NCI-H524 (cell line): ENCODE measurements at regions not wholly inside any gene's neighbourhood (a gene's known extent, or its start where the extent isn't known, plus 50 kb on each side); places are given as distances from the start of the nearest gene placed in this dataset.

Experiments
- DNase-seq, 2 experiments: peaks; one replicate each; lab custom pipeline; 2025; lab: John Stamatoyannopoulos, UW

DNA sequence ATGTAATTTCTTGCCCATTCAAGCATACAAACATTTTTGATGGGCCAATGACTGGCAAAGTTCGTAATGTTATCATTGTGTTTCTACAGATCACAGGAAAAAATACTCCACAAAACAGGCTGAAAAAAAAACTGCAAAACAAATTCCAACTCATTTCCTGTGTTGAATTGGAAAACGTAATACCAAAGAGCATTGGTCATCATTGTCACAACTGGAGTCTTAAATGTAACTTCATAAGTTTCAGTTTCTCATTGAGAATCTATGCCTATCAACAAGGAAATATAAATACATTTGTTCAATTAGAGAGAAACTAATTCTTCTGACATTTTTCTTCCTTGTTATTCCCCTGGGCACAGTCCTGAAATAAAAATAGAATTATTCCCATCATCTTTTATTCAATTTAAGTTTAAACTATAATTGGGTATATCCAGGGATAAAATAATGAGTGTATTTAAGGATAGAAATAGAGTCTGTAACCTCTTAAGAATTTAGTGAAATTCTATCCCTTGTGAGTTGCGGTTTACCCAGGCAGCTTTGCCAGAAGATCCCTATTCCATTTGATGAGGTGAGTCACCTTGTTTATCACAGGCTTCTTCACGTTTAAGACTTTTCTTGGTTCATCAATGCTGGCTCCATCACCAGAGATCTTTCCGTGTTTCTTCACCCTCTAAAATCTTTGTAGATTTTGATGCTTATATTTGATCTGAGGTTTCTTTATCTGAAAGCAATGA is 112.7 kb upstream of the ITGA1 start:
- no peak for DNase-seq

- no peak for DNase-seq
These were observed 105.2 kb upstream of the ITGA1 start for GRCh38 chr5:52682492-52682891.

DNA sequence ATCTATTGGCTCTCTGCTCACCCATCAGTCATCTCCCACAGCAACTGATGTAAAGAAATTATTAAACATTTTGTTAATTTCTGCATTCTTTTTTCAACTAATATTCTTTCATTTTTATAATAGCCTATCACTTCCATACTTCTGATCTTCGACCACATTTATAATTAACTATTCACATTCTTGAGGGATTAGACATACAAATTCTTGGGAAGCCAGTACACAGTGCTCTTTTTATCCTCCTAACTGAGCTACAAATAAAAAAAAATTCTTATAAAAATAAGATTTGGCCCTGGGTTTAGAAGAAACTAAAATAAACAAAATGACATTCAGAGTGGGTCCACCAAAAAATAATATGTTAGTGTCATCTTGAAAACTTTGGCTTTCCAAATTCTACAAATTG is 103.7 kb upstream of the ITGA1 start:
- DNase-seq, result no peak

DNA sequence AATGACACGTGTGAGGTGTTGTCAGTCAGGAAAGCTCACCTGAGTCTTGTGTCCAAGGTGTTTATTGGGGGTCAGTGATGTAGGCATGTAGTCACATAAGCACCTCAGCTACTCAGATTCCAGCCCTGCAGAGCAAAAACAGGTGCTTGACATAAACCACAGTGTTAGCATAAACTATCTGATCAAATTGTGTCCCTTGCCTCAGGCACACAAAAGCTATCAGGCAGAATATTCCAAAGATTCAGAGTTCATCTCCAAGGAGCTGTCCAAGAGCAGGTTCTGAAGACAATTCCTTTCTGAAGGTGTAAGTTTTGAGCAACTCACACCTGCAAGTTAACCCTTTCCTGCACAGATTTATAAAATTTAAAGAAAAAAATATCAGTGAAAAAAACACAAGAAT is 102.2 kb upstream of the ITGA1 start:
- DNase-seq, result no peak

DNA sequence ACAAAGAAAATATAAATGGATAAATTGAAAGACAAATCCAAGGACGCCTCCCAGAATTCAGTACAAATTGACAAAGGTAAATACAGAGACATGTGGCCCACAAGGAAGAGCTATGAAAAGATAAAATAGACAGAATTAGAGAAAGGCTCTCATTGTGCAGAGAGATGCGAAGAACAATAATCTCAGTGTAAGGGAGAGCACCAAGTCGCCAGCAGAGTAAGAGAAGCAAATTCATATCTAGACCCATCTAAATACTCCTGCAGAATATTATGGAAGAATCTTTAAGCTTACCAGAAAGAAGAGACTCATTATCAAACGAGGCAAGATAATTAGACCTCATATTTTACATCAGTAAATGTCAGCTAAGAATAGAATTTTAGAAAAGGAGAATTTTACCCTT is 101.7 kb upstream of the ITGA1 start:
- no peak for DNase-seq

GRCh38 chr5:52690236-52690768 is 97.4 kb upstream of the ITGA1 start:
- no peak for DNase-seq

- DNase-seq, result no peak
These were observed 95.7 kb upstream of the ITGA1 start for GRCh38 chr5:52692039-52692438.

DNA sequence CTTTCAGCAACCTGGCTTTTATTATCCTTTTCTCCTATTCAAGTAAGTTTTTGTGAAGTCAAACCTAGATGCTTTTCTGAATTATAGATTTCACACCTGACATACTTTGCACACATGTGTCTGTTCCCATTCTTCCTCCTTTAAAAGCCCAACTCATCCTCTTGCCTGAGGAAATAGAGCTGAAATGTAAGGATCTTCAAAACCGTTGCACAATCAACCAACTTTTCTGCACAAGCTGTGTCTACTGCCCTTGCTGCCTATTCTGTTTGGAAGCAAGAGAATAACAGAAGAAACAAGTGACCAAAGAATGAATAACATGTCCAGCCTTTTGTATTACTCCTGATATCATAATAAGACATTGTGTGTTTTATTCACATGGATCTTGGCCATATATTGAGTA is 95.1 kb upstream of the ITGA1 start:
- no peak for DNase-seq

GRCh38 chr5:52693280-52693679 is 94.4 kb upstream of the ITGA1 start:
- peak in 1 of 2 experiments; percentile 15 for DNase-seq

- DNase-seq, result no peak
These were observed 93.9 kb upstream of the ITGA1 start for GRCh38 chr5:52693836-52694235.

- DNase-seq, result no peak
These were observed 93.1 kb upstream of the ITGA1 start for GRCh38 chr5:52694648-52695047.

DNA sequence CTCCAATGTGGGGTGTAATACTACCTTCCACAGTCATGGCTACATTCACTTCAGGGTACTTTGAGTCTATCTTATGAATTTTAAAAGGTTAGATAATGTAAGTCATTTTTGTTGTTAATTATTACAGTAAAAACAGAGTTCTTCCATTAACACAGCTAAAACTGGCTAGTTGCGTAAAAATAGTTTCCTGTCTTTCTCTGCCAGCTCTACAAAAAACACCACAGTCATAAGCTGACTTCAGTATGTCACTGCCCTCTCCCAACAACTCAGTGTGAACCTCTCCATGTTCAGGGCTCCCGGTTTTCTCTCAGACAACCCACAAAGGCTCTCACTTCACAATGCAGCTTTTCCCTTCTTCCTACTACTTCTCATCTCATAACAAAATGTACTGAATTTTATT is 84.8 kb upstream of the ITGA1 start:
- no peak for DNase-seq

- no peak for DNase-seq
These were observed 84.4 kb upstream of the ITGA1 start for GRCh38 chr5:52703321-52703720.

DNA sequence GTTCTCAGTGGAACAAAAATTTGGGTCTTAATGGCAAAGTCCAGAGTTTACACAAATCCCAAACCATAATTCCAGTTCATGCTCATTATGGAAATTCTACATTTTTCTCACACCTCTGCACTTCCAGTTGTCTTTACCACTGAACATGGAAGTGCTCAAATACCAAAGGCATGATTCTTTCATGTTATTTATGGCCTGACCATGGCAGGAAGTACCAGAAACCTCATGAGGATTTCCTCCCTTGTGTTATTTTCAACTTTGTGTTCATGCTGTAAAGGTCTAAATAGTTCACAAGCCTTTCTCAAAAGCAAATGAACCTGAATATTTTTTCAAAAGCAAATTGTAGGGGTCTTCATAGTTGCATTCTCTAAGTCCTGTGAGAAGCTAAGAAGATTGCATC is 82.0 kb upstream of the ITGA1 start:
- no peak for DNase-seq

DNA sequence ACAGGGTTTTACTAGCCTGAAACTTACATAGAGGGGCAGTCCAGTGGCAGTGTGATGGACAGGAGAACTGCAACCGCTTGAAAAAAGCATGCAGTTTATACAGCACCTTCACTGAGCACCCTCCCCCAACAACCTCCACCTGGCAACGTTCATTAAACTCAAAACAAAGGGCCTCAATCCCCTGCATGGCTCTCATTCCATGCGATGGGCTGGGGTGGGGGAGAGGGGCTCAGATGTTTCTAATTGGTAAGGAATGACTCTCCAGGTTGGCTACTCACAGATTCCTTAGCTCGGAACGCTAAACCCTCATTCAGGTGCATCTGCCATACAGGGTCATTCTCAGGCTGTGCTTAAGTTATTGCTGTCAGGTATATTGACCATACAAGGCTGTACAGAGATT is 80.9 kb upstream of the ITGA1 start:
- no peak for DNase-seq

- no peak for DNase-seq
These were observed 80.1 kb upstream of the ITGA1 start for GRCh38 chr5:52707616-52708015.

- no peak for DNase-seq
These were observed 79.3 kb upstream of the ITGA1 start for GRCh38 chr5:52708463-52708862.

DNA sequence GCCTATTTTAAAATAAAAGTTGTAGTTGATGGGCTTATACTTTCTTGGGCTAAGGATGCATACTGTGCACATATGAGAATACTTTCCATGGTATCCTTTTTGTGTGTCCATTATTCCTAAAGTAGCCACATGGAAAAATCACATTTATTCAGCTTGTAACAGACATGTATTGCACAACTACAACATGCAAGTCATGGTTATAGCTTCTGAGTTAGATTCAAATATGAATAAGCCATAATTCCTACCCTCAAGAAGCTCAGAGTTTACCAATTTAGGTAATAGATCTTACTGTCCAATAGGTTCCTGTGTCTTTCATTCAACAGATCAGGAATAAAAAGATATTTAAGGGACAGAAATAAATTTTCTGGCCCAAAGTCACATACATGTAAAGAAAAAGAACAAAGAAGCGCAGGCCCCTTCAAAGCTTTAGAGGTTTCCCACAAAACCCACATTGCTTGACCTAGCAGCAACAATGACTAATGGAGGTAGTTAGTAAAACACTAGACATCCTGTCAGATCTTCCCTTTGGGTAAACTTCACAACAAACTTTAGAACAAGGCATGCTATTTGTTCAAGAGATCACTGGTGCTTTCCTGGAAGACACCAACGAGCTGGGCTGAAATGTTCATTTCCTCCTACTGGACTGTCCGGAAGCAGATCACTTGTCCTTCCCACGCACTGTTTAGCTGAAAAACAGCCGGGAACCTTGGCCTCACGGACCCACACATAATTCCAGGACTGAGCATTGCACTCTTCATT is 78.4 kb upstream of the ITGA1 start:
- no peak for DNase-seq

DNA sequence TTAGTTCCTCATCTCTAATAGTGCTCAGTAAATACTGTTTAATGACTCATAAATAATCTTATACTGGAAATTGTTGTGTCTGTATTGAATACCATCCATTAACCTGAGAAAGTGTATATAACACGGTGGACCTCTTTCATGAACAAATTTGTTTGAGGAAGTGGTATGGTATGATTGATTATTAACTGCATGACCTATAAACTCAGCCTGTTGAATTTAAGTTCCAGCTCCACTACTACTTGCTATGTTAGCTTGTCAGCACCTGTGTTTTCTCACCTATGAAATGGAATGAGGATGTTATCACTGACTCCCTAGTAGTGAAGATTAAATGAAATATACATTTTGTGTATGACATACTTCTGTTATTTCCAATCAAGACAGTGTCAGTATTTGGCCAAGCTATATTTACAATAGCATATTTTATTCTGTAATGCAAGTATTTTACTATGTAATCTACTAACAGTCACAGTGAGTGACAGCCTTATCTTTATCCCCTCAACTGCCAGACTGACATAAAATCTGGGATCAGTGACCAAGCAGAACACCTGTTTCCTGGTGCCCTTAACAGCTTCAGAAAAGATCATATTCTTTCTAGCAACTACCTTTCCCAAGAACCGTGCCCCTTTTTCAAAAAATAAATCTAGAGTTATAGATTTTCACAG is 77.3 kb upstream of the ITGA1 start:
- peak in 1 of 2 experiments; percentile 6 for DNase-seq

- DNase-seq, result no peak
These were observed 76.6 kb upstream of the ITGA1 start for GRCh38 chr5:52710972-52711596.

DNA sequence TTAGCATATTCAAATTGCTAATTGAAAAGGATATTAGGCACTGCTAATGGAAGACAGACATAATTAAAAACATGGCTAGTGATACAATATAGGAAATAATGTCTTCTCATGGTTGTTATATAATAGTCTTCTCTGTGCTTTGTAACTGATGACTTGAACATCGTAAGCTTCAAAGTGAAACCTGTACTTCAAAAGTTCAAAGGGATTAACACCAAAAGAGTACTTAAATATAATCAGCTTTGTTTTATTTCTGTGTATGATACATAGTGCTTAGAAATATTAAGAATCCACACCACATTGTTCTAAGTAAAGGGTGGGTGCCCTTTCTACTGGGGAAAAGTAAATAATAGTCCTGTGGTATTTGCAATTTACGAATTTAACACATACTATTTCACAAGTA is 75.4 kb upstream of the ITGA1 start:
- peak in 1 of 2 experiments; percentile 5 for DNase-seq

DNA sequence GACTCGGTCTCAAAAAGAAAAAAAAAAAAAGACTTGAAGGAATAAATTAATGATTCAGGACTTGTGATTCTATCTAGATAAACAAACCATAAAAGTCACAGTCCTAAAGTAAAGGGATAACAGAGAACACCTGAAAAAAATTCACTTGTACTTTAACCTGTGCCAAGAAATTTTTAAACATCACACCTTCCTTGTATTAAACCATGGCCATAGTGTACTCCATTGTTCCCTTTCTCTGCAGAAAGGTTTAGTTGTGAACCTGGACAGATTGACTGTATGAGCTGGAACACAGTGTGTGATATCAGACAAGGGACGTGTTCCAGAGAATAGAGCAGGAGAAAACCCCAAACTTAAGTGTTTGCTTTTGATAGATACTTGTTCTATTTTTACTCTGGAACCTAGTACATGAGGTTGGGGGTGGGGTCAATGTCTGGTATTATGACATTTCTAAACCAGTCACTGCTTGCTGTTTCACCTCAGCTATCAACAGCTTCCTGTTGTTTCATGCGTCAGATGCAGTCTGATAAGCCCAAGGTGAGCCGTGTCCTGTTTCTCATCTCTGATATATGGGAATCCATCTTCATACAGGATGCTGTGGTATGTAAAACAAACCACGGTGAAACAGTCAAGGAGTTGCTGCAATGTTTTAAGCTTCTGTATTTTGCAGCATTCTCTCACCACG is 62.5 kb upstream of the ITGA1 start:
- DNase-seq, result no peak
